Naive B cell (primary cell): ENCODE measurements at regions not wholly inside any gene's neighbourhood (a gene's known extent, or its start where the extent isn't known, plus 50 kb on each side); places are given as distances from the start of the nearest gene placed in this dataset.

Experiments
- ATAC-seq, 2 donors: fragments of 150-1000 bp; cut with Tn5 transposase; 2 replicates each; pipeline ENCODE4 v1.10.0; 2021; ENCODE audit warnings: low read depth in 2 of 2, mild to moderate bottlenecking in 2 of 2, moderate library complexity in 2 of 2
- DNase-seq: peaks from one replicate; pipeline ENCODE4 v3.0.0; 2022
- H3K27ac Mint-ChIP-seq, 6 donors: one replicate each; pipeline ENCODE4 v1.8.0; 2020 to 2022; ENCODE audit warnings: mild to moderate bottlenecking in 6 of 6, mixed read lengths in 6 of 6, moderate library complexity in 5 of 6, inconsistent platforms in 2 of 6
- H3K27me3 Mint-ChIP-seq, 3 donors: one replicate each; pipeline ENCODE4 v1.8.0; 2021 to 2022; ENCODE audit warnings: mixed read lengths in 3 of 3, mild to moderate bottlenecking in 1 of 3
- H3K36me3 Mint-ChIP-seq, 2 donors: one replicate each; pipeline ENCODE4 v1.8.0; 2020 to 2022; ENCODE audit warnings: mixed read lengths in 2 of 2, inconsistent platforms in 1 of 2, mild to moderate bottlenecking in 1 of 2
- H3K4me1 Mint-ChIP-seq, 3 donors: one replicate each; pipeline ENCODE4 v1.8.0; 2020 to 2022; ENCODE audit warnings: mixed read lengths in 3 of 3, inconsistent platforms in 1 of 3, mild to moderate bottlenecking in 1 of 3, moderate library complexity in 1 of 3
- H3K4me3 Mint-ChIP-seq, 8 donors: one replicate each; pipeline ENCODE4 v1.8.0; 2020 to 2022; ENCODE audit warnings: mild to moderate bottlenecking in 8 of 8, mixed read lengths in 8 of 8, moderate library complexity in 8 of 8, inconsistent platforms in 2 of 8
- H3K9me3 Mint-ChIP-seq, 7 donors: one replicate each; pipeline ENCODE4 v1.8.0; 2020 to 2022; ENCODE audit warnings: mixed read lengths in 7 of 7, mild to moderate bottlenecking in 5 of 7, inconsistent platforms in 2 of 7, moderate library complexity in 1 of 7

- no peaks in the 10 kb centered on the region for H3K36me3 Mint-ChIP-seq
These were observed 299.7 kb upstream of the PRMT6 start for GRCh38 chr1:106756752-106757151.

GRCh38 chr1:106768077-106768476 lies 288.4 kb upstream of the PRMT6 start:
- Mint-ChIP-seq H3K4me1 (no peaks in the 10 kb centered on the region), H3K27ac (no peak overlapping the region), H3K27me3 (no peaks in the 10 kb centered on the region), H3K36me3 (no peaks in the 10 kb centered on the region), H3K4me3 (no peak overlapping the region), H3K9me3 (peaks cover 0 to 5% (median 2%) of the 10 kb centered on the region in 7 donors)
- ATAC-seq (no peak), DNase-seq (no peak)

More at GRCh38 chr1:106756752-106757151, 299.7 kb upstream of the PRMT6 start:
- H3K4me1 Mint-ChIP-seq, result no peaks in the 10 kb centered on the region
- no peaks in the 10 kb centered on the region for H3K27me3 Mint-ChIP-seq
- H3K27ac Mint-ChIP-seq, result no peak overlapping the region
- H3K9me3 Mint-ChIP-seq, result peaks cover 0 to 2% (median 0%) of the 10 kb centered on the region in 7 donors
- H3K4me3 Mint-ChIP-seq, result no peak overlapping the region
- DNase-seq (no peak), ATAC-seq (no peak)

DNA sequence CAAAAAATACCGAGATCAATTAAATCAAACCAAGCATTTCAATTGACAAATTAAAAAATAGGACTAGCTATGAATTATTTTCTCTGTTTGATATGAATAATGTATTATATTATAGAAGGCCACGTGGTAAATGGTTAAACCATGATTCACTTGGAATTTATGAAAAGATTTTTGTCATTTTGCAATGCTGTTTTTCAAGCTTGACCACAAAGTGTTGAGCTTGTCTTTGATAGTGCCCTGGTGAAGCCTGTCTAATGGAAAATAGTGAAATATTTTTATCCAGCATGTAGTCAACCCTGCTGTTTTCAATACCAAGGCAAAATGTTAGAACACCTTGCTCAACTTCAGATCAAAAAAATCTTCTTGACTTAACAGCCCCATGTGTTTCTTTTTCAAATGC lies 288.0 kb upstream of the PRMT6 start:
- peaks cover 0 to 9% (median 5%) of the 10 kb centered on the region in 7 donors for H3K9me3 Mint-ChIP-seq
- no peaks in the 10 kb centered on the region for H3K36me3 Mint-ChIP-seq
- H3K27me3 Mint-ChIP-seq, result no peaks in the 10 kb centered on the region
- H3K27ac Mint-ChIP-seq, result no peak overlapping the region
- no peak overlapping the region for H3K4me3 Mint-ChIP-seq
- no peak for DNase-seq
- no peak for ATAC-seq
- H3K4me1 Mint-ChIP-seq, result no peaks in the 10 kb centered on the region

DNA sequence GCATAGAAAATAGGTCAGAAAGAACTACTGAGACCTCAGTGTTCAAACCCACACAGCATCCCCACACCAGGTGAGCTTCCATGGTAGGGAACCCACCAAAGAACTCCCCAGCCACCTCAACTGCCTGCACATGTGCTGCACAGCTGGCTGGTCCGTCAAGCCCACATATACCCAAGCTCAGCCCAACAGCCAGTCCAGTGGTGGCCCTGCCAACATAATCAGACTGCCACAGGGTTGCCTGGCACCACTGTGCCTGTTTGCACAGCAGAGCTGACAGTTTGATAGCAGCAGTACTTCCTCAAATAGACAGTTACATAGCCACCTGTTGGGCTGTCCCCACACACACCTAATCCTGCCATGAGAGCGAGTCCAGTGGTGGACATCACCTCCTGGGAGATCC lies 283.3 kb upstream of the PRMT6 start:
- H3K36me3 Mint-ChIP-seq, result peaks cover 0 to 7% of the 10 kb centered on the region in 2 donors
- no peaks in the 10 kb centered on the region for H3K27me3 Mint-ChIP-seq
- no peak for DNase-seq
- H3K9me3 Mint-ChIP-seq, result peaks cover 11 to 31% (median 19%) of the 10 kb centered on the region in 7 donors
- H3K4me3 Mint-ChIP-seq, result no peak overlapping the region
- no peak for ATAC-seq
- H3K27ac Mint-ChIP-seq, result no peak overlapping the region
- no peaks in the 10 kb centered on the region for H3K4me1 Mint-ChIP-seq

DNA sequence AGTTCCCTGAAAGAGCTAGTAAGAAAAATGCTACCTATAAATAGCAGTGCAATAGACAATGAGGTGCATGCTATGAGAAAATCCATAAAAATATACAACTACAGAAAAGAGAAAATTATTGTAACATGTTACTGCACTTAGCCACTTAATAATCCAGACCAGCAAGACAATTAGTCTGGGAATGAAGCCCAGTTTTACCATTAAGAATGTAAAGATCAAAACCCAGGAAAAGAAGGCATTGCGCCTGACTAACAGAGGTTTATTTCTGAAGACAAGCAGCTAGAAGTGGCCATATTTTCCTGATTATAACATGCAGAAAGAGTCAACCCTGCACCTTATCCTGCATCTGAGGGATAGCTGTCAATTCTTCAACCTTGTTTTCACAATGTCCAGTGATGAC lies 276.4 kb upstream of the PRMT6 start:
- peaks cover 1 to 15% (median 7%) of the 10 kb centered on the region in 7 donors for H3K9me3 Mint-ChIP-seq
- H3K27me3 Mint-ChIP-seq, result no peaks in the 10 kb centered on the region
- DNase-seq (no peak), ATAC-seq (no peak)
- no peak overlapping the region for H3K4me3 Mint-ChIP-seq
- H3K36me3 Mint-ChIP-seq, result no peaks in the 10 kb centered on the region
- H3K27ac Mint-ChIP-seq, result no peak overlapping the region
- H3K4me1 Mint-ChIP-seq, result no peaks in the 10 kb centered on the region

- Mint-ChIP-seq H3K9me3 (peaks cover 0 to 8% (median 5%) of the 10 kb centered on the region in 7 donors), H3K4me1 (no peaks in the 10 kb centered on the region), H3K36me3 (no peaks in the 10 kb centered on the region), H3K4me3 (no peak overlapping the region), H3K27ac (no peak overlapping the region), H3K27me3 (no peaks in the 10 kb centered on the region)
- ATAC-seq (no peak), DNase-seq (no peak)
These were observed 275.5 kb upstream of the PRMT6 start for GRCh38 chr1:106780806-106781569.

DNA sequence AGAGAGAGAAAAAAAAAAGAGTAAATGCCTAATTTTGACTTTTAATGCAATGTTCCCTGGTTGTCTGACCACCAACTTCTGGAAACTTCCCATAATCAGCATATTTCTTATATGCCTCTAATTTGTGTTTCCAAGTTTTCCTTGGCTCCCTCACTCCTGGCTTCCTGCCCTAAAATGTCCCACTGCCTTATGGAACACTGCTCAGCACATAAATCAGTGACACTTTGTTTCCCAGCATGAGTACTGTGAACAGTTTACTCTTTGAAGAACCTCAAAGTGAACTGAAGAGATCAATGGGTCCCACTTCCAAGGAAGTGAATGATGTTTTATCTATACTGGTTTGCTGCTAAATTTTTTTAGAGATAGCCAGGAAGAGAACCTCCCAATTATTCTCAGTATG lies 271.3 kb upstream of the PRMT6 start:
- Mint-ChIP-seq H3K27ac (no peak overlapping the region), H3K4me3 (no peak overlapping the region), H3K4me1 (no peaks in the 10 kb centered on the region), H3K9me3 (peaks cover 0 to 5% (median 0%) of the 10 kb centered on the region in 7 donors), H3K27me3 (no peaks in the 10 kb centered on the region), H3K36me3 (no peaks in the 10 kb centered on the region)
- DNase-seq, result no peak
- no peak for ATAC-seq

DNA sequence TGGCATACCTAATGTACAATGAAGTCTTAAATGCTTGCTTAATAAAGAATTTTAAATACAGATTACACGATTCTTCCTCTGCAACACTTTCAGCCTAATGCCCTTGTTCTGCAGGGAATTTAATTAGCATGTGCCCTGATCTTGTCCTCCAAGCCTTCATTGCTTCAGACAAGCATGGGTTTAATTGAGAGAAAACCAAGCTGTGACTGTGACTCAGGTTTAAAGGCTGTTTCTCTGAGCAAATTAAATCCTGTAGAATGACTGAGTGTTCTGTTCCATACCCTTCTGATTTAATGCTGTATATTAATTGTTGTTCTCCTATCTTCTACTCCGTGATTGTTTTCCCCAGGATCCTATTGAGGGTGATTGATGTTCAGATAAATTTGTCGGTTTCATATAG lies 269.0 kb upstream of the PRMT6 start:
- Mint-ChIP-seq H3K4me1 (no peaks in the 10 kb centered on the region), H3K27me3 (no peaks in the 10 kb centered on the region), H3K4me3 (no peak overlapping the region), H3K36me3 (no peaks in the 10 kb centered on the region), H3K27ac (no peak overlapping the region), H3K9me3 (peaks cover 0 to 2% (median 0%) of the 10 kb centered on the region in 7 donors)
- DNase-seq (no peak), ATAC-seq (no peak)

- Mint-ChIP-seq H3K27me3 (no peaks in the 10 kb centered on the region), H3K36me3 (no peaks in the 10 kb centered on the region), H3K4me3 (no peak overlapping the region), H3K4me1 (no peaks in the 10 kb centered on the region), H3K9me3 (no peaks in the 10 kb centered on the region), H3K27ac (no peak overlapping the region)
- DNase-seq (no peak), ATAC-seq (no peak)
These were observed 266.8 kb upstream of the PRMT6 start for GRCh38 chr1:106789686-106790085.

DNA sequence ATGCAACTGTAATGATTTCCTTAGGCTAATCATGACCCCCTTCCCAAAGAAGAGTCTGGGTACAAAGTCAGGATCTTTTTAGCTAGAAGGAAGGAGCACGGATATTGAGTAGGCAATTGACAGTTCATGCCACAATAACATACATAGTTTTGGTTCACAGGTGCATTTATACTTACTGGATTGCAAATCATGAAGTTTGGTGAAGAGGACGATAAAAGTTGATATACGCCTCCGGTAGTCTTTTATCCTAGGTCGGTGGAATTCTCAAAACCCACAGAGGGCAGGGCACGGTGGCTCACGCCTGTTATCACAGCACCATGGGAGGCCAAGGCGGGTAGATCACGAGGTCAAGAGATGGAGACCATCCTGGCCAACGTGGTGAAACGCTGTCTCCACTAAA lies 265.4 kb upstream of the PRMT6 start:
- H3K36me3 Mint-ChIP-seq, result no peaks in the 10 kb centered on the region
- ATAC-seq, result no peak
- H3K9me3 Mint-ChIP-seq, result no peaks in the 10 kb centered on the region
- H3K27ac Mint-ChIP-seq, result no peak overlapping the region
- H3K27me3 Mint-ChIP-seq, result no peaks in the 10 kb centered on the region
- DNase-seq, result no peak
- H3K4me3 Mint-ChIP-seq, result no peak overlapping the region
- no peaks in the 10 kb centered on the region for H3K4me1 Mint-ChIP-seq

GRCh38 chr1:106793651-106794050 lies 262.8 kb upstream of the PRMT6 start:
- H3K27ac Mint-ChIP-seq, result no peak overlapping the region
- no peaks in the 10 kb centered on the region for H3K27me3 Mint-ChIP-seq
- no peak overlapping the region for H3K4me3 Mint-ChIP-seq
- no peaks in the 10 kb centered on the region for H3K4me1 Mint-ChIP-seq
- peaks cover 0 to under 1% (median 0%) of the 10 kb centered on the region in 7 donors for H3K9me3 Mint-ChIP-seq
- ATAC-seq (no peak), DNase-seq (no peak)
- H3K36me3 Mint-ChIP-seq, result no peaks in the 10 kb centered on the region

- H3K9me3 Mint-ChIP-seq, result peaks cover 0 to 3% (median 0%) of the 10 kb centered on the region in 7 donors
- DNase-seq, result no peak
- no peaks in the 10 kb centered on the region for H3K36me3 Mint-ChIP-seq
- H3K27ac Mint-ChIP-seq, result no peak overlapping the region
- H3K4me1 Mint-ChIP-seq, result no peaks in the 10 kb centered on the region
- no peak overlapping the region for H3K4me3 Mint-ChIP-seq
- H3K27me3 Mint-ChIP-seq, result no peaks in the 10 kb centered on the region
- ATAC-seq, result no peak
These were observed 257.5 kb upstream of the PRMT6 start for GRCh38 chr1:106798991-106799390.

DNA sequence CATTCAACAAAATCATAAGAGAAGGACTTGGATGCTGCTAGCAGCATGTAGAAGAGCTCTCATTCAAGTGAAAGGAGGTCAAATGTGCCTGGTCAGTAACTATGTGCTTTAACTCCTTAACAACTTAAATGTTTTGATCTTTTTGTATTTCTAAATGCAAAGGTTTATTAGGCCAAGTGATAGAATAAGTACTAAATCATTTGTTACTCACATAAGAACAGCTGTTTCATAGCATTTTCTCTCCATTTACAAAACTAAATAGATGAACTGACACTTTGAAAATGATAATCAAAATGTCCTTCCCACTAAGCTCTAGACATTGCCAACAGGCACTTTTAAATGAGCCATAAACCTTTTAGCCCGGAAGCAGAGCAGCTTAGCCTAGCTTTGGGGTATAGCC lies 254.3 kb upstream of the PRMT6 start:
- Mint-ChIP-seq H3K36me3 (no peaks in the 10 kb centered on the region), H3K27me3 (no peaks in the 10 kb centered on the region), H3K9me3 (peaks cover 0 to 3% (median 0%) of the 10 kb centered on the region in 7 donors), H3K27ac (no peak overlapping the region), H3K4me3 (no peak overlapping the region), H3K4me1 (no peaks in the 10 kb centered on the region)
- DNase-seq (no peak), ATAC-seq (no peak)

GRCh38 chr1:106814418-106814817 lies 242.1 kb upstream of the PRMT6 start:
- peaks cover 0 to 12% (median 9%) of the 10 kb centered on the region in 7 donors for H3K9me3 Mint-ChIP-seq
- no peak overlapping the region for H3K4me3 Mint-ChIP-seq
- H3K36me3 Mint-ChIP-seq, result peaks cover 6 to 10% of the 10 kb centered on the region in 2 donors
- no peak overlapping the region for H3K27ac Mint-ChIP-seq
- ATAC-seq (no peak), DNase-seq (no peak)
- no peaks in the 10 kb centered on the region for H3K27me3 Mint-ChIP-seq
- H3K4me1 Mint-ChIP-seq, result no peaks in the 10 kb centered on the region
